ENCODE measurements at regions not wholly inside any gene's neighbourhood (a gene's known extent, or its start where the extent isn't known, plus 50 kb on each side); places are given as distances from the start of the nearest gene placed in this dataset.

GRCh38 chr21:27155130-27155500 lies 188.2 kb upstream of the ADAMTS5 start:
- no peak for DNase-seq

GRCh38 chr21:27154451-27155129 lies 187.7 kb upstream of the ADAMTS5 start:
- DNase-seq = no peak

- DNase-seq = no peak
These were observed 186.1 kb upstream of the ADAMTS5 start for GRCh38 chr21:27152996-27153395.

GRCh38 chr21:27149034-27149433 lies 182.1 kb upstream of the ADAMTS5 start:
- no peak for DNase-seq

GRCh38 chr21:27146268-27146667 lies 179.4 kb upstream of the ADAMTS5 start:
- DNase-seq = no peak

- DNase-seq = no peak
These were observed 178.4 kb upstream of the ADAMTS5 start for GRCh38 chr21:27145134-27145798.

- no peak for DNase-seq
These were observed 176.6 kb upstream of the ADAMTS5 start for GRCh38 chr21:27143476-27143875.

- DNase-seq = no peak
These were observed 172.6 kb upstream of the ADAMTS5 start for GRCh38 chr21:27139526-27139925.

- no peak for DNase-seq
These were observed 167.6 kb upstream of the ADAMTS5 start for GRCh38 chr21:27134516-27134915.

- no peak for DNase-seq
These were observed 165.4 kb upstream of the ADAMTS5 start for GRCh38 chr21:27132266-27132665.

- DNase-seq = no peak
These were observed 163.3 kb upstream of the ADAMTS5 start for GRCh38 chr21:27130154-27130553.

- no peak for DNase-seq
These were observed 162.8 kb upstream of the ADAMTS5 start for GRCh38 chr21:27129694-27130093.

- DNase-seq = no peak
These were observed 162.3 kb upstream of the ADAMTS5 start for GRCh38 chr21:27129215-27129614.

GRCh38 chr21:27126140-27126539 lies 159.3 kb upstream of the ADAMTS5 start:
- DNase-seq = no peak

- DNase-seq = no peak
These were observed 155.8 kb upstream of the ADAMTS5 start for GRCh38 chr21:27122686-27123085.

GRCh38 chr21:27114111-27114510 lies 147.2 kb upstream of the ADAMTS5 start:
- no peak for DNase-seq

GRCh38 chr21:27112186-27112585 lies 145.3 kb upstream of the ADAMTS5 start:
- DNase-seq = no peak

GRCh38 chr21:27110956-27111355 lies 144.1 kb upstream of the ADAMTS5 start:
- no peak for DNase-seq

- no peak for DNase-seq
These were observed 141.8 kb upstream of the ADAMTS5 start for GRCh38 chr21:27108701-27109100.

GRCh38 chr21:27108228-27108627 lies 141.3 kb upstream of the ADAMTS5 start:
- DNase-seq = no peak

GRCh38 chr21:27104846-27105431 lies 138.1 kb upstream of the ADAMTS5 start:
- DNase-seq = no peak

- no peak for DNase-seq
These were observed 136.9 kb upstream of the ADAMTS5 start for GRCh38 chr21:27103768-27104167.

GRCh38 chr21:27101523-27101922 lies 134.6 kb upstream of the ADAMTS5 start:
- DNase-seq = no peak

Measured in occipital lobe (tissue), 1 donor.